Loucy (cell line): ENCODE measurements at regions not wholly inside any gene's neighbourhood (a gene's known extent, or its start where the extent isn't known, plus 50 kb on each side); places are given as distances from the start of the nearest gene placed in this dataset.

Experiments used
- H2AFZ ChIP-seq: fragments of 200-600 bp; sonication (generic); 2 replicates; pipeline ENCODE4 v1.6.0; 2016; ENCODE audit warnings: antibody characterized with exemption, mild to moderate bottlenecking, low read length, moderate library complexity
- H3F3A ChIP-seq: fragments of 200-600 bp; 2 replicates; pipeline ENCODE4 v1.6.0; 2016; ENCODE audit warnings: antibody characterized with exemption, low read depth, mild to moderate bottlenecking
- H3K27me3 ChIP-seq: fragments of 200-600 bp; sonication (generic); 2 replicates; pipeline ENCODE4 v1.6.1; 2014; ENCODE audit warnings: low read length, mild to moderate bottlenecking; ENCODE audit not compliant: insufficient read depth, poor library complexity, severe bottlenecking
- H3K36me3 ChIP-seq: fragments of 200-600 bp; sonication (generic); 2 replicates; pipeline ENCODE4 v1.6.1; 2016; ENCODE audit warnings: low read length; ENCODE audit not compliant: insufficient read depth
- H3K4me1 ChIP-seq: fragments of 200-600 bp; sonication (generic); 2 replicates; pipeline ENCODE4 v1.5.1; 2014; ENCODE audit warnings: low read length, mild to moderate bottlenecking; ENCODE audit not compliant: insufficient read depth, poor library complexity, severe bottlenecking
- H3K4me2 ChIP-seq: fragments of 200-600 bp; sonication (generic); 2 replicates; pipeline ENCODE4 v1.6.0; 2014; ENCODE audit warnings: antibody characterized with exemption, low read length, low read depth, mild to moderate bottlenecking; ENCODE audit not compliant: poor library complexity, severe bottlenecking
- H3K4me3 ChIP-seq: fragments of 200-600 bp; sonication (generic); 2 replicates; pipeline ENCODE4 v1.5.1; 2014; ENCODE audit warnings: low read length, mild to moderate bottlenecking, mixed read lengths; ENCODE audit not compliant: poor library complexity, severe bottlenecking
- H3K79me2 ChIP-seq: fragments of 200-600 bp; sonication (generic); 2 replicates; pipeline ENCODE4 v1.6.1; 2014; ENCODE audit warnings: low read length; ENCODE audit not compliant: insufficient read depth
- H3K9ac ChIP-seq: fragments of 200-600 bp; sonication (generic); 2 replicates; pipeline ENCODE4 v1.6.0; 2014; ENCODE audit warnings: mild to moderate bottlenecking, low read depth, low read length, moderate library complexity; ENCODE audit not compliant: poor library complexity, severe bottlenecking
- H3K9me2 ChIP-seq: fragments of 200-600 bp; sonication (generic); replicated peaks from 2 replicates; pipeline ENCODE4 v1.6.1; 2016; ENCODE audit warnings: low read depth, low read length, mixed read lengths
- H3K9me3 ChIP-seq: fragments of 200-600 bp; sonication (generic); 2 replicates; pipeline ENCODE4 v1.6.1; 2014; ENCODE audit warnings: mild to moderate bottlenecking, antibody characterized with exemption, low read length, low read depth; ENCODE audit not compliant: insufficient read depth
- H4K20me1 ChIP-seq: fragments of 200-600 bp; sonication (generic); 2 replicates; pipeline ENCODE4 v1.6.0; 2014; ENCODE audit warnings: antibody characterized with exemption, low read length, mild to moderate bottlenecking; ENCODE audit not compliant: insufficient read depth, poor library complexity, severe bottlenecking
- EZH2phosphoT487 ChIP-seq: fragments of 200-600 bp; IDR thresholded peaks from 2 replicates; pipeline ENCODE4 v1.6.1; 2018; ENCODE audit warnings: antibody characterized with exemption, mild to moderate bottlenecking, moderate library complexity, borderline replicate concordance
- TF ChIP-seq, protein P1 (sequence below): fragments of 200-600 bp; sonication (generic); conservative IDR thresholded peaks from 2 replicates; pipeline ENCODE4 v1.5.1; 2014; ENCODE audit warnings: mild to moderate bottlenecking, antibody characterized with exemption, low read length

DNA sequence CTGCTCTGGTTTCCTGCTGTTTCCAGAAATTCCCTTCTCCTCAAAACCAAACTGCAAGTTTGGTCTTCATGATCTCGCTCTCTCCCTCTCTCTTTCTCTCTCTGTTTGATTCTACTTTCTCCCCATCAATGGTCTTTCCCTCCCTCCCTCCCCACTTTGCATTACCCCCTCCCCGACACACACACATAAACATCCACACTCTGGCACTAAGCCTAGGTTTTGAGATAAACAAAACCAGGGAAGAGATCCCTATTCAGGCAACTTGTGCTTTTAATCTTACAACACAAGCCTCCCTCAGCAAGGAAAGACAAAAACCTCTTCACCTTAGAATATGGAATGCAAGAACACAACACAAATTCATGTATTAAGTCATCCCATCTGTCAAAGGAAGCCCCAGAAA is 73.5 kb upstream of the PTPRT start:
- Histone ChIP-seq H3K36me3 (no peaks in the 10 kb centered on the region), H3K4me1 (no peaks in the 10 kb centered on the region), H3K9me3 (peaks cover 8% of the 10 kb centered on the region; the same call in 1 of the 2 replicates), H3K4me3 (no peak overlapping the region), H4K20me1 (no peaks in the 10 kb centered on the region), H3K27me3 (no peaks in the 10 kb centered on the region), H2AFZ (no peak overlapping the region), H3K9me2 (no peaks in the 10 kb centered on the region), H3F3A (no peaks in the 10 kb centered on the region), H3K9ac (no peak overlapping the region), H3K79me2 (no peaks in the 10 kb centered on the region), H3K4me2 (no peak overlapping the region)
- TF ChIP-seq EZH2phosphoT487: no peak
- TF ChIP-seq, protein P1, sequence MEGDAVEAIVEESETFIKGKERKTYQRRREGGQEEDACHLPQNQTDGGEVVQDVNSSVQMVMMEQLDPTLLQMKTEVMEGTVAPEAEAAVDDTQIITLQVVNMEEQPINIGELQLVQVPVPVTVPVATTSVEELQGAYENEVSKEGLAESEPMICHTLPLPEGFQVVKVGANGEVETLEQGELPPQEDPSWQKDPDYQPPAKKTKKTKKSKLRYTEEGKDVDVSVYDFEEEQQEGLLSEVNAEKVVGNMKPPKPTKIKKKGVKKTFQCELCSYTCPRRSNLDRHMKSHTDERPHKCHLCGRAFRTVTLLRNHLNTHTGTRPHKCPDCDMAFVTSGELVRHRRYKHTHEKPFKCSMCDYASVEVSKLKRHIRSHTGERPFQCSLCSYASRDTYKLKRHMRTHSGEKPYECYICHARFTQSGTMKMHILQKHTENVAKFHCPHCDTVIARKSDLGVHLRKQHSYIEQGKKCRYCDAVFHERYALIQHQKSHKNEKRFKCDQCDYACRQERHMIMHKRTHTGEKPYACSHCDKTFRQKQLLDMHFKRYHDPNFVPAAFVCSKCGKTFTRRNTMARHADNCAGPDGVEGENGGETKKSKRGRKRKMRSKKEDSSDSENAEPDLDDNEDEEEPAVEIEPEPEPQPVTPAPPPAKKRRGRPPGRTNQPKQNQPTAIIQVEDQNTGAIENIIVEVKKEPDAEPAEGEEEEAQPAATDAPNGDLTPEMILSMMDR: no peak

DNA sequence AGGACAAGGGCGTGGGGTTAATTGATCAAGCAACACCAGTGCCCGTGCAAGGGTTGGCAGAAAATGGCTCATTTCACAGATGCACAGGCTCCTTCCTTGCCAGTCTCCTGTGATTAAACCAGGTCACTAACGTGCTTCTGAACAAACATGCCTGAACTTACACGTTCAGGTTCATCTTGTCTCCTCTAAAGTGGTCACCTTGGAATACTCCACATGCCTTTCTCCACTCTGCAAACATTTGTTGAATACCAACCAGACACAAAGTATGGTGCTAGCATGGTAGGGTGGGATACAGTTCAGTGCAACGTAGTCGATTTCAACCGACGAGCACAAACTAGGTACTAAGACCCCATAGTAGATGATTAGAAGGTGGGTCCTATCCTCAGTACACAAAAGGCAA is 72.6 kb upstream of the PTPRT start:
- no peaks in the 10 kb centered on the region for H3K36me3 ChIP-seq
- no peaks in the 10 kb centered on the region for H3K27me3 ChIP-seq
- no peak overlapping the region for H2AFZ ChIP-seq
- H3K4me3 ChIP-seq: no peak overlapping the region
- no peaks in the 10 kb centered on the region for H3K79me2 ChIP-seq
- peaks cover 8% of the 10 kb centered on the region; the same call in 1 of the 2 replicates for H3K9me3 ChIP-seq
- TF ChIP-seq, protein P1: no peak
- TF ChIP-seq EZH2phosphoT487: no peak
- no peaks in the 10 kb centered on the region for H3F3A ChIP-seq
- H4K20me1 ChIP-seq: no peaks in the 10 kb centered on the region
- H3K4me1 ChIP-seq: no peaks in the 10 kb centered on the region
- no peak overlapping the region for H3K9ac ChIP-seq
- no peaks in the 10 kb centered on the region for H3K9me2 ChIP-seq
- H3K4me2 ChIP-seq: no peak overlapping the region

- Histone ChIP-seq H3K36me3 (no peaks in the 10 kb centered on the region), H3K79me2 (no peaks in the 10 kb centered on the region), H2AFZ (no peak overlapping the region), H3K9me3 (peaks cover 8% of the 10 kb centered on the region; the same call in 1 of the 2 replicates), H3K9ac (no peak overlapping the region), H3K27me3 (no peaks in the 10 kb centered on the region), H3K4me3 (no peak overlapping the region), H4K20me1 (no peaks in the 10 kb centered on the region), H3K4me2 (no peak overlapping the region), H3K9me2 (no peaks in the 10 kb centered on the region), H3K4me1 (no peaks in the 10 kb centered on the region), H3F3A (no peaks in the 10 kb centered on the region)
- no peak for TF ChIP-seq EZH2phosphoT487
- TF ChIP-seq, protein P1: no peak
These were observed 66.2 kb upstream of the PTPRT start for GRCh38 chr20:43255877-43256276.
